ENCODE measurements at regions not wholly inside any gene's neighbourhood (a gene's known extent, or its start where the extent isn't known, plus 50 kb on each side); places are given as distances from the start of the nearest gene placed in this dataset.

DNA sequence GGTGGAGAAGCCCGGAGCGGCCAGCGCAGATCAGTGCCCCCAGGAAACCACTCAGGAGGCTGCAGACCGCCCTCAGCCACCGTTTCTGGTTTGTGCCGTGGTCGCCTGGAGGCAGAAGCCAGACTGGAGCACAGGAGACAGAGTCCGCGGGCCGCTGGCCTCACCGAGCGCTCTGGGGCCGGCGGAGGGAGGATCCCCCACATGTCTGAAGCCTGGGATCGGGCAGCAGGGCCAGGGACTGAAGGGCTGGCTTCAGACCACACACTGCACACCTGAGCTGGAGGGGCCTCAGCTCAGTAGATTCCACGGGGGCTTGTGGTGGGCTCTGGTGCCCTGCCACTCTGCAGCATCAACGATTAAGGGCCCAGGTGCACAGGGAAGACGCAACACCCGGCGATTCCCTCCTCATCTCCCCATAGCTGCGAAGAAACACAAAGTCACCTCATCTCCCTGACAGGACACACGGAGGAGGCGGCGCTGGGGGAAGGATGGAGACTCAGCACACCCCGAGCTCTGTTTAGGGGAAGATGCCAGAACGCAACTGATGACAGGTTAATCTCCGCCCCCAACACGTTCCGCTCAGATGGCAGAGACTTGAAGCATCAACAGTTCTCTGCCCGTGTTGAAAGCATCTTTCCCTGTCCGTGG, 408.1 kb downstream of the GALR1 start:
- TF ChIP-seq, protein P1, sequence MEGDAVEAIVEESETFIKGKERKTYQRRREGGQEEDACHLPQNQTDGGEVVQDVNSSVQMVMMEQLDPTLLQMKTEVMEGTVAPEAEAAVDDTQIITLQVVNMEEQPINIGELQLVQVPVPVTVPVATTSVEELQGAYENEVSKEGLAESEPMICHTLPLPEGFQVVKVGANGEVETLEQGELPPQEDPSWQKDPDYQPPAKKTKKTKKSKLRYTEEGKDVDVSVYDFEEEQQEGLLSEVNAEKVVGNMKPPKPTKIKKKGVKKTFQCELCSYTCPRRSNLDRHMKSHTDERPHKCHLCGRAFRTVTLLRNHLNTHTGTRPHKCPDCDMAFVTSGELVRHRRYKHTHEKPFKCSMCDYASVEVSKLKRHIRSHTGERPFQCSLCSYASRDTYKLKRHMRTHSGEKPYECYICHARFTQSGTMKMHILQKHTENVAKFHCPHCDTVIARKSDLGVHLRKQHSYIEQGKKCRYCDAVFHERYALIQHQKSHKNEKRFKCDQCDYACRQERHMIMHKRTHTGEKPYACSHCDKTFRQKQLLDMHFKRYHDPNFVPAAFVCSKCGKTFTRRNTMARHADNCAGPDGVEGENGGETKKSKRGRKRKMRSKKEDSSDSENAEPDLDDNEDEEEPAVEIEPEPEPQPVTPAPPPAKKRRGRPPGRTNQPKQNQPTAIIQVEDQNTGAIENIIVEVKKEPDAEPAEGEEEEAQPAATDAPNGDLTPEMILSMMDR (IDR thresholded peaks at IDR 0.05), result no peak
- TF ChIP-seq POLR2AphosphoS5 (IDR thresholded peaks at IDR 0.05) (no peak), POLR2A (IDR thresholded peaks at IDR 0.05) (no peak)
- Histone ChIP-seq H3K27me3 (no peaks in the 10 kb centered on the region), H3K36me3 (no peaks in the 10 kb centered on the region), H3K9me3 (no peaks in the 10 kb centered on the region), H3K27ac (no peak overlapping the region), H3K4me1 (no peaks in the 10 kb centered on the region), H3K4me3 (no peak overlapping the region)
- intact Hi-C loops (cut with DNase I; ENCODE audit: low total_unique reads), result no loop called here
- no peak for DNase-seq (ENCODE audit: low spot score in 2 of 2)

DNA sequence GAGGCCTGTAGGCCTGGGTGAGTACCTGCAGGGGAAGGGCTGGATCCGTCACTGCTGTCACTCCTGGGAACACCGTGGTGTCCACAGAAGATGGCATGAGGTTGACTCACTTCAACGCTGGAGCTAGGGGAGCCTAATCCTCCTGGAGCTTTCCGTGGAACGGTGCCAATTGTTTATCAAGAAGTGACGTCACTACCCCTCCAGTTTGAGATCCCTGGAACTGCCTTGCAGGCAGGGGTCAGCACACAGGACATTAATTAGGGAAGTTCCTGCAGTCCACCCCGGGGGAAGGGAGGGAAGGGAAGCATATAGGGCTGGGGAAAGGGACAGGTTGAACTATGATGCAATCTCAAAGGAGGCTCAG, 408.6 kb downstream of the GALR1 start:
- no peak overlapping the region for H3K27ac ChIP-seq
- DNase-seq (ENCODE audit: low spot score in 2 of 2), result no peak
- TF ChIP-seq POLR2AphosphoS5 (IDR thresholded peaks at IDR 0.05) (no peak), POLR2A (IDR thresholded peaks at IDR 0.05) (no peak)
- TF ChIP-seq, protein P1 (IDR thresholded peaks at IDR 0.05), result no peak
- no peak overlapping the region for H3K4me3 ChIP-seq
- intact Hi-C loops (cut with DNase I; ENCODE audit: low total_unique reads), result no loop called here
- H3K27me3 ChIP-seq, result no peaks in the 10 kb centered on the region
- H3K36me3 ChIP-seq, result no peaks in the 10 kb centered on the region
- no peaks in the 10 kb centered on the region for H3K4me1 ChIP-seq
- no peaks in the 10 kb centered on the region for H3K9me3 ChIP-seq

GRCh38 chr18:77658751-77659448, 409.3 kb downstream of the GALR1 start:
- Histone ChIP-seq H3K27ac (no peak overlapping the region), H3K4me1 (no peaks in the 10 kb centered on the region), H3K4me3 (no peak overlapping the region), H3K27me3 (no peaks in the 10 kb centered on the region), H3K9me3 (no peaks in the 10 kb centered on the region), H3K36me3 (no peaks in the 10 kb centered on the region)
- DNase-seq (ENCODE audit: low spot score in 2 of 2), result no peak
- TF ChIP-seq, protein P1 (IDR thresholded peaks at IDR 0.05), result no peak
- TF ChIP-seq POLR2AphosphoS5 (IDR thresholded peaks at IDR 0.05) (no peak), POLR2A (IDR thresholded peaks at IDR 0.05) (no peak)
- intact Hi-C loops (cut with DNase I; ENCODE audit: low total_unique reads), result no loop called here

DNA sequence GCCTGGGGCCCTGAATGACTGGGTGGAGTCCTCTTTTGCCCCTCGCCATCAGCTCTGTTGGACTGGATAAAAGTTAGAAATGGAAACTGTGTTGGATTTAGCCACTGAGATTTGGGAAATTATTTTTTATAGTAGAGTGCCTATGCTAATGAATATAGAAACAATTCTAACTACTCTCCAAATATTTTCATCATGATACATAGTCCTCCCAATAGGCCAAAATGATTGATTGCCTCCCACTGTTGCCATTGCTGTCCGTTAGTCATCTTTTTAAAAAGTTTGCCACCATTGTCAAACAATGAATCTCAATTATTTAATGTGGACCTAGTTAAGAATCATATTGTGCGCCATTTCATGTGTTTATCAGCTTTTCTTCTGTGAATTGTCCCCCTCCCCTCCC, 417.0 kb downstream of the GALR1 start:
- Histone ChIP-seq H3K4me1 (no peaks in the 10 kb centered on the region), H3K9me3 (no peaks in the 10 kb centered on the region), H3K27me3 (no peaks in the 10 kb centered on the region), H3K4me3 (no peak overlapping the region), H3K36me3 (no peaks in the 10 kb centered on the region), H3K27ac (no peak overlapping the region)
- TF ChIP-seq POLR2AphosphoS5 (IDR thresholded peaks at IDR 0.05), result no peak
- no peak for TF ChIP-seq POLR2A (IDR thresholded peaks at IDR 0.05)
- TF ChIP-seq, protein P1 (IDR thresholded peaks at IDR 0.05), result no peak
- intact Hi-C loops (cut with DNase I; ENCODE audit: low total_unique reads), result no loop called here
- no peak for DNase-seq (ENCODE audit: low spot score in 2 of 2)

- Histone ChIP-seq H3K36me3 (no peaks in the 10 kb centered on the region), H3K27me3 (peaks cover 0 to 3% of the 10 kb centered on the region in 2 donors), H3K4me3 (no peak overlapping the region), H3K27ac (no peak overlapping the region), H3K9me3 (no peaks in the 10 kb centered on the region), H3K4me1 (no peaks in the 10 kb centered on the region)
- intact Hi-C loops (cut with DNase I; ENCODE audit: low total_unique reads), result no loop called here
- DNase-seq (ENCODE audit: low spot score in 2 of 2), result no peak
- TF ChIP-seq POLR2AphosphoS5 (IDR thresholded peaks at IDR 0.05) (no peak), POLR2A (IDR thresholded peaks at IDR 0.05) (no peak)
- TF ChIP-seq, protein P1 (IDR thresholded peaks at IDR 0.05), result no peak
These were observed 418.6 kb downstream of the GALR1 start for GRCh38 chr18:77668219-77668618.
